Heart left ventricle (tissue), 16 donors: ENCODE measurements at regions not wholly inside any gene's neighbourhood (a gene's known extent, or its start where the extent isn't known, plus 50 kb on each side); places are given as distances from the start of the nearest gene placed in this dataset.

Experiments
- ATAC-seq, 4 donors: fragments of 200-7000 bp; cut with Tn5 transposase; one replicate each; pipeline ENCODE4 v1.9.1; 2020 to 2022; ENCODE audit warnings: moderate library complexity in 4 of 4, mild to moderate bottlenecking in 3 of 4, moderate number of reproducible peaks in 1 of 4
- DNase-seq, 5 donors: peaks; one replicate each; pipeline ENCODE4 v3.0.0-alpha.2; 2020
- H3K27ac ChIP-seq, 12 donors: fragments of 200-600 bp; sonication (generic) in 4 of 12; one replicate each; pipeline versions ENCODE4 v1.5.0 to v1.8.0; 2016 to 2022; ENCODE audit warnings: mild to moderate bottlenecking in 2 of 12
- H3K27me3 ChIP-seq, 9 donors: fragments of 200-600 bp; sonication (generic) in 2 of 9; one replicate each; pipeline versions ENCODE4 v1.5.1 to v1.8.0; 2016 to 2022; ENCODE audit warnings: mild to moderate bottlenecking in 3 of 9
- H3K36me3 ChIP-seq, 9 donors: fragments of 200-600 bp; sonication (generic) in 2 of 9; one replicate each; pipeline versions ENCODE4 v1.5.0 to v1.8.0; 2018 to 2022; ENCODE audit warnings: mild to moderate bottlenecking in 2 of 9
- H3K4me1 ChIP-seq, 12 donors: fragments of 200-600 bp; sonication (generic) in 4 of 12; one replicate each; pipeline versions ENCODE4 v1.5.0 to v1.8.0; 2016 to 2022; ENCODE audit warnings: mild to moderate bottlenecking in 3 of 12
- H3K4me3 ChIP-seq, 12 donors: fragments of 200-600 bp; sonication (generic) in 4 of 12; one replicate each; pipeline versions ENCODE4 v1.5.0 to v1.8.0; 2017 to 2022; ENCODE audit warnings: mild to moderate bottlenecking in 9 of 12, moderate library complexity in 4 of 12
- H3K9me3 ChIP-seq, 12 donors: fragments of 200-600 bp; sonication (generic) in 4 of 12; one replicate each; pipeline versions ENCODE4 v1.5.0 to v1.8.0; 2016 to 2022; ENCODE audit warnings: mild to moderate bottlenecking in 1 of 12
- POLR2A ChIP-seq, 2 donors: fragments of 450-650 bp; IDR thresholded peaks; one replicate each; pipeline ENCODE4 v1.6.1; 2017; ENCODE audit warnings: antibody characterized with exemption in 2 of 2, mild to moderate bottlenecking in 2 of 2, moderate library complexity in 2 of 2
- WGBS, 4 donors: extraction: QIAGEN DNeasy Blood & Tissue Kit in 2 of 4; methylation state at CpG; one replicate each; pipeline versions ENCODE4 v1.1.5 to v1.1.7; 2013 to 2018; 5-methylcytosine and 5-hydroxymethylcytosine counted together
- intact Hi-C, 10 donors: fragments of 100-400 bp; cut with DNase I; formaldehyde crosslinking; loops; one replicate each; pipeline versions ENCODE4 v1.11.1 to v1.14.2; 2022
- TF ChIP-seq, protein P1 (sequence below), 12 donors: fragments of 200-600 bp; sonication (generic) in 4 of 12; IDR thresholded peaks; one replicate each; pipeline versions ENCODE4 v1.5.0 to v1.8.0; 2018 to 2022; ENCODE audit warnings: antibody characterized with exemption in 12 of 12, mild to moderate bottlenecking in 5 of 12
- donor health status: ischemic (EF 13 %, LVEDD 7.1; RV severe dilation, severe dysfunction).
- donor health status: healthy with polysubstance abuse.
- donor health status: DM: no; HTN: yes; CAD: no.
- donor health status: DM: no; HTN: no; CAD: no.
- donor health status: ischemic (EF 25% LVEDD 6.9; RV normal size, moderate dysfunction).
- donor health status: ischemic (EF 25% LVEDD 5.7; RV mildly dilated, moderate dysfunction).
- donor health status: healthy.
- donor health status: DM: yes; HTN: yes; CAD: no.
- donor health status: ischemic (EF 35%, LVEDD 5.7; RV mildly dilated, moderate dysfunction).
- donor health status: nonischemic (EF 11% LVEDD 7.7; RV severe dilation, severe dysfunction).
- donor health status: DM: yes; HTN: yes; CAD: no.
- donor health status: PGD.
- donor health status: ischemic (EF 29% LVEDD 5.4; RV normal size, mild dysfunction).
- donor health status: nonischemic (EF 23%, LVEDD 6.1; RV moderate dilation, normal function).

- no peak for ATAC-seq
- intact Hi-C loops = no loop called here
- Histone ChIP-seq H3K27me3 (no peaks in the 10 kb centered on the region), H3K36me3 (no peaks in the 10 kb centered on the region), H3K9me3 (peaks cover 0 to 3% (median 0%) of the 10 kb centered on the region in 12 donors), H3K27ac (no peak overlapping the region), H3K4me1 (no peaks in the 10 kb centered on the region), H3K4me3 (no peak overlapping the region)
- TF ChIP-seq, protein P1, sequence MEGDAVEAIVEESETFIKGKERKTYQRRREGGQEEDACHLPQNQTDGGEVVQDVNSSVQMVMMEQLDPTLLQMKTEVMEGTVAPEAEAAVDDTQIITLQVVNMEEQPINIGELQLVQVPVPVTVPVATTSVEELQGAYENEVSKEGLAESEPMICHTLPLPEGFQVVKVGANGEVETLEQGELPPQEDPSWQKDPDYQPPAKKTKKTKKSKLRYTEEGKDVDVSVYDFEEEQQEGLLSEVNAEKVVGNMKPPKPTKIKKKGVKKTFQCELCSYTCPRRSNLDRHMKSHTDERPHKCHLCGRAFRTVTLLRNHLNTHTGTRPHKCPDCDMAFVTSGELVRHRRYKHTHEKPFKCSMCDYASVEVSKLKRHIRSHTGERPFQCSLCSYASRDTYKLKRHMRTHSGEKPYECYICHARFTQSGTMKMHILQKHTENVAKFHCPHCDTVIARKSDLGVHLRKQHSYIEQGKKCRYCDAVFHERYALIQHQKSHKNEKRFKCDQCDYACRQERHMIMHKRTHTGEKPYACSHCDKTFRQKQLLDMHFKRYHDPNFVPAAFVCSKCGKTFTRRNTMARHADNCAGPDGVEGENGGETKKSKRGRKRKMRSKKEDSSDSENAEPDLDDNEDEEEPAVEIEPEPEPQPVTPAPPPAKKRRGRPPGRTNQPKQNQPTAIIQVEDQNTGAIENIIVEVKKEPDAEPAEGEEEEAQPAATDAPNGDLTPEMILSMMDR (IDR thresholded peaks at IDR 0.05) = no peak
- TF ChIP-seq POLR2A (IDR thresholded peaks at IDR 0.05) = no peak
- no peak for DNase-seq
- WGBS, 4 donors = 71 to 86% (median 80%) methylated on average over 1 of the region's 1 CpG
Observed at GRCh38 chr4:132670557-132670956, 478.5 kb upstream of the PCDH10 start.

- H3K9me3 ChIP-seq = peaks cover 0 to 22% (median 2%) of the 10 kb centered on the region in 12 donors
- intact Hi-C loops = no loop called here
- no peaks in the 10 kb centered on the region for H3K4me1 ChIP-seq
- no peaks in the 10 kb centered on the region for H3K36me3 ChIP-seq
- no peak overlapping the region for H3K4me3 ChIP-seq
- no peaks in the 10 kb centered on the region for H3K27me3 ChIP-seq
- ATAC-seq = no peak
- no peak for DNase-seq
- H3K27ac ChIP-seq = no peak overlapping the region
- TF ChIP-seq, protein P1 (IDR thresholded peaks at IDR 0.05) = no peak
- TF ChIP-seq POLR2A (IDR thresholded peaks at IDR 0.05) = no peak
Observed at GRCh38 chr4:132683957-132684356, 465.1 kb upstream of the PCDH10 start.

DNA sequence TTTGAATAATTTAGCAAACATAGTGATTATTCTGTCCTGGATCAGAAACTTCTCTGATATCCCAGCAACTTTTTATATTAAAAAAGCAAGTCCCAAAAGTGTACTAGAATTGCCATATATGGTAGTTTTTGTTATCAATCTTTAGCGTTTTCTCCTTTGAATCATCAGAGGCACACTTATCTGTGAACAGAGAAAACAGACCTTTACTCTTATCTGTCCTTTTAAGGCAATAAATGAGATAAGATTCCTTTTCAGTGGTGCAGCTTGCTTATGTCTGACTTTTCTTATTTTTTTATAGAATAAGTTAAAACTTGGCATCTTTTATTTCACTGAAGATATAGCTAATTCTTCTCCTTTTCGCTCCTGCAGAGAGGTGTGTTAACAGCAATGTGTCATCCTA is 458.1 kb upstream of the PCDH10 start:
- DNase-seq = no peak

GRCh38 chr4:132691668-132692067 is 457.4 kb upstream of the PCDH10 start:
- no peaks in the 10 kb centered on the region for H3K4me1 ChIP-seq

More for the DNA sequence above, 458.1 kb upstream of the PCDH10 start:
- no peak for ATAC-seq
- no peaks in the 10 kb centered on the region for H3K36me3 ChIP-seq
- intact Hi-C loops = no loop called here
- H3K4me1 ChIP-seq = no peaks in the 10 kb centered on the region
- no peak overlapping the region for H3K27ac ChIP-seq
- no peak for TF ChIP-seq POLR2A (IDR thresholded peaks at IDR 0.05)
- TF ChIP-seq, protein P1 (IDR thresholded peaks at IDR 0.05) = no peak
- no peak overlapping the region for H3K4me3 ChIP-seq
- H3K27me3 ChIP-seq = no peaks in the 10 kb centered on the region
- 49 to 62% (median 52%) methylated on average over 2 of the region's 2 CpGs for WGBS, 4 donors
- H3K9me3 ChIP-seq = peaks cover 0 to 30% (median 1%) of the 10 kb centered on the region in 12 donors

More at GRCh38 chr4:132691668-132692067, 457.4 kb upstream of the PCDH10 start:
- TF ChIP-seq, protein P1 (IDR thresholded peaks at IDR 0.05) = no peak
- TF ChIP-seq POLR2A (IDR thresholded peaks at IDR 0.05) = no peak
- DNase-seq (no peak), ATAC-seq (no peak)
- Histone ChIP-seq H3K27ac (no peak overlapping the region), H3K27me3 (no peaks in the 10 kb centered on the region), H3K4me3 (no peak overlapping the region), H3K36me3 (no peaks in the 10 kb centered on the region), H3K9me3 (peaks cover 0 to 30% (median 1%) of the 10 kb centered on the region in 12 donors)
- WGBS, 4 donors = 55 to 66% (median 59%) methylated on average over 2 of the region's 2 CpGs
- intact Hi-C loops = no loop called here
